Neuronal stem cell (in vitro differentiated cells): ENCODE measurements at regions not wholly inside any gene's neighbourhood (a gene's known extent, or its start where the extent isn't known, plus 50 kb on each side); places are given as distances from the start of the nearest gene placed in this dataset.

Source experiments
- DNase-seq: peaks from one replicate; pipeline ENCODE4 v3.0.0-alpha.2; 2013; ENCODE audit warnings: low spot score
- H2AFZ ChIP-seq: one replicate; pipeline ENCODE4 v1.6.1; 2013; ENCODE audit warnings: mild to moderate bottlenecking, low read length, inconsistent platforms
- H2AK5ac ChIP-seq: 2 replicates; pipeline ENCODE4 v1.6.1; 2013; ENCODE audit warnings: low read depth, mild to moderate bottlenecking, inconsistent platforms, low read length, moderate library complexity, mixed read lengths
- H2BK120ac ChIP-seq: 2 replicates; pipeline ENCODE4 v1.6.1; 2013; ENCODE audit warnings: low read depth, mild to moderate bottlenecking, inconsistent platforms, low read length, moderate library complexity, mixed read lengths
- H2BK12ac ChIP-seq: one replicate; pipeline ENCODE4 v1.6.1; 2013; ENCODE audit warnings: low read length, inconsistent platforms
- H2BK15ac ChIP-seq: 2 replicates; pipeline ENCODE4 v1.6.1; 2013; ENCODE audit warnings: mild to moderate bottlenecking, low read length, inconsistent platforms, mixed read lengths
- H2BK5ac ChIP-seq: one replicate; pipeline ENCODE4 v1.6.1; 2013; ENCODE audit warnings: inconsistent platforms, mild to moderate bottlenecking, low read length, moderate library complexity
- H3K14ac ChIP-seq: one replicate; pipeline ENCODE4 v1.6.1; 2013; ENCODE audit warnings: low read length, inconsistent platforms
- H3K18ac ChIP-seq: 2 replicates; pipeline ENCODE4 v1.6.1; 2013; ENCODE audit warnings: low read length, inconsistent platforms
- H3K23ac ChIP-seq: 2 replicates; pipeline ENCODE4 v1.6.1; 2013; ENCODE audit warnings: low read depth, mild to moderate bottlenecking, mixed read lengths, low read length, inconsistent platforms; ENCODE audit not compliant: poor library complexity
- H3K27ac ChIP-seq: replicated peaks from 3 replicates; pipeline ENCODE4 v1.5.1; 2013; ENCODE audit warnings: low read length, inconsistent platforms
- H3K27me3 ChIP-seq, 3 experiments: 2 replicates each; pipeline ENCODE4 v1.6.1; 2013; ENCODE audit warnings: low read length in 3 of 3, mild to moderate bottlenecking in 2 of 3, inconsistent platforms in 1 of 3, low read depth in 1 of 3, mixed read lengths in 1 of 3, moderate library complexity in 1 of 3; ENCODE audit not compliant: control insufficient read depth in 3 of 3, insufficient read depth in 3 of 3
- H3K36me3 ChIP-seq, 2 donors: replicated peaks in 1 of 2; 2 replicates each; pipeline ENCODE4 v1.6.1; 2013; ENCODE audit warnings: low read length in 2 of 2; ENCODE audit not compliant: control insufficient read depth in 2 of 2, insufficient read depth in 2 of 2
- H3K4ac ChIP-seq: 2 replicates; pipeline ENCODE4 v1.6.1; 2013; ENCODE audit warnings: inconsistent platforms, mild to moderate bottlenecking, low read length, moderate library complexity
- H3K4me1 ChIP-seq, 2 donors: 1 replicate in 1 of 2; 2 replicates in 1 of 2; pipeline ENCODE4 v1.6.1; 2013; ENCODE audit warnings: low read length in 2 of 2, low read depth in 1 of 2; ENCODE audit not compliant: control insufficient read depth in 2 of 2, insufficient read depth in 1 of 2
- H3K4me2 ChIP-seq: one replicate; pipeline ENCODE4 v1.6.1; 2013; ENCODE audit warnings: mild to moderate bottlenecking, low read length, inconsistent platforms; ENCODE audit not compliant: insufficient read depth, poor library complexity, severe bottlenecking
- H3K4me3 ChIP-seq, 2 donors: 2 replicates each; pipeline ENCODE4 v1.5.1; 2013; ENCODE audit warnings: low read length in 2 of 2, mild to moderate bottlenecking in 2 of 2, inconsistent platforms in 1 of 2, moderate library complexity in 1 of 2
- H3K79me1 ChIP-seq: one replicate; pipeline ENCODE4 v1.6.1; 2013; ENCODE audit warnings: low read depth, mild to moderate bottlenecking, inconsistent platforms, low read length, moderate library complexity
- H3K9ac ChIP-seq: one replicate; pipeline ENCODE4 v1.6.1; 2013; ENCODE audit warnings: mild to moderate bottlenecking, low read depth, low read length, inconsistent platforms; ENCODE audit not compliant: poor library complexity
- H3K9me3 ChIP-seq, 2 donors: replicated peaks in 1 of 2; 2 replicates each; pipeline versions ENCODE3 to v1.6.1; 2013; ENCODE audit warnings: low read length in 2 of 2, mild to moderate bottlenecking in 2 of 2, inconsistent platforms in 1 of 2, low read depth in 1 of 2, mixed read lengths in 1 of 2, moderate library complexity in 1 of 2; ENCODE audit not compliant: control insufficient read depth in 2 of 2, insufficient read depth in 1 of 2
- H4K8ac ChIP-seq: one replicate; pipeline ENCODE4 v1.6.1; 2013; ENCODE audit warnings: low read depth, mild to moderate bottlenecking, inconsistent platforms, low read length, moderate library complexity
- H4K91ac ChIP-seq: one replicate; pipeline ENCODE4 v1.6.1; 2013; ENCODE audit warnings: low read length, low read depth, mild to moderate bottlenecking, inconsistent platforms; ENCODE audit not compliant: poor library complexity
- WGBS, 2 donors: extraction: QIAGEN DNeasy Blood & Tissue Kit; methylation state at CpG; one replicate each; pipeline ENCODE4 v1.1.7; 2013; ENCODE audit warnings: missing lambda C conversion rate in 2 of 2, mixed read lengths in 1 of 2; ENCODE audit not compliant: insufficient read length in 2 of 2, insufficient replicate concordance in 1 of 2; ENCODE audit errors: extremely low coverage in 2 of 2; 5-methylcytosine and 5-hydroxymethylcytosine counted together

DNA sequence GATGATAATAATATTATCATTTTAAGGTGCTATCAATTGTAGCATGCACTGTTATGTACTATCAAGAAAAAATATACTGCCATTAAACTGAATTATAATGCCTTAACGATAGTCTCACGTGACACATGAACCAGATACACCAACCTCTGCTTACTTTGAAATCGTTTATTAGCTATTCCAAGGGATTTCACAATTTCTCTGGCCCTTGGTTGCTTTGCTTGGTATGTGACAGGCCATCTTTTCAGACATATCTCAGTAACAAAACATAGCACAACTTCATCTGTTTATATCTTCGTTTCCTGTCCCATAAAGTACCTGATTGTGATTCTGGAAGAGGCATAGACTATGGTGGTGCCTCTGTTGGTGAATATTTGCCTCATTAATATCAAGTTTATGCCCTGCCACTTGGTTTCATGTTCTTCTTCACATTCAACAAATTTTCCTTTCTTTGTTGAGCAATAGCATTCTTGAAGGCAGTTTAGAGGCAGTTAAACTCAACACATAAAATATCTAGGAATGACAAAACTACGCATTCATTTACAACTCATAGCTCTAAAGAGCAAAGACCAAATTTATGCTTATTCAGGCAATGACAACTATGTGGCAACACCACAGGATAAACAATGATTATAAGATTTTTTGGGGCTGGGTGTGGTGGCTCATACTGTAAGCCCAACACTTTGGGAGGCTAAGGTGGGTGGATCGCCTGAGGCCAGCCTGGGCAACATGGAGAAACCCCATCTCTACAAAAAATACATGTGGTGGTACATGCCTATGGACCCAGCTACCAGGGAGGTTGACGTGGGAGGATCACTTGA is 84.3 kb downstream of the MCFD2 start:
- H3K18ac ChIP-seq, result no peak overlapping the region
- no peaks in the 10 kb centered on the region for H3K4me1 ChIP-seq
- H3K27me3 ChIP-seq, result peaks cover 0 to 11% (median 0%) of the 10 kb centered on the region in 3 experiments
- H3K9me3 ChIP-seq, result peaks cover 0 to 4% of the 10 kb centered on the region in 2 donors
- H3K79me1 ChIP-seq, result no peaks in the 10 kb centered on the region
- no peak overlapping the region for H3K27ac ChIP-seq
- H2AFZ ChIP-seq, result no peak overlapping the region
- no peak overlapping the region for H3K23ac ChIP-seq
- no peak overlapping the region for H3K14ac ChIP-seq
- H3K4ac ChIP-seq, result no peak overlapping the region
- H3K4me3 ChIP-seq, result no peak overlapping the region
- no peak overlapping the region for H3K4me2 ChIP-seq
- H4K8ac ChIP-seq, result no peak overlapping the region
- no peak overlapping the region for H2BK12ac ChIP-seq
- no peak overlapping the region for H2BK5ac ChIP-seq
- no peak overlapping the region for H4K91ac ChIP-seq
- no peak overlapping the region for H2BK120ac ChIP-seq
- H2AK5ac ChIP-seq, result no peak overlapping the region
- no peak overlapping the region for H2BK15ac ChIP-seq
- H3K9ac ChIP-seq, result no peak overlapping the region
- H3K36me3 ChIP-seq, result no peaks in the 10 kb centered on the region
- no peak for DNase-seq
- no CpG with 5 or more reads among the region's 7 CpGs for WGBS, 2 donors

DNA sequence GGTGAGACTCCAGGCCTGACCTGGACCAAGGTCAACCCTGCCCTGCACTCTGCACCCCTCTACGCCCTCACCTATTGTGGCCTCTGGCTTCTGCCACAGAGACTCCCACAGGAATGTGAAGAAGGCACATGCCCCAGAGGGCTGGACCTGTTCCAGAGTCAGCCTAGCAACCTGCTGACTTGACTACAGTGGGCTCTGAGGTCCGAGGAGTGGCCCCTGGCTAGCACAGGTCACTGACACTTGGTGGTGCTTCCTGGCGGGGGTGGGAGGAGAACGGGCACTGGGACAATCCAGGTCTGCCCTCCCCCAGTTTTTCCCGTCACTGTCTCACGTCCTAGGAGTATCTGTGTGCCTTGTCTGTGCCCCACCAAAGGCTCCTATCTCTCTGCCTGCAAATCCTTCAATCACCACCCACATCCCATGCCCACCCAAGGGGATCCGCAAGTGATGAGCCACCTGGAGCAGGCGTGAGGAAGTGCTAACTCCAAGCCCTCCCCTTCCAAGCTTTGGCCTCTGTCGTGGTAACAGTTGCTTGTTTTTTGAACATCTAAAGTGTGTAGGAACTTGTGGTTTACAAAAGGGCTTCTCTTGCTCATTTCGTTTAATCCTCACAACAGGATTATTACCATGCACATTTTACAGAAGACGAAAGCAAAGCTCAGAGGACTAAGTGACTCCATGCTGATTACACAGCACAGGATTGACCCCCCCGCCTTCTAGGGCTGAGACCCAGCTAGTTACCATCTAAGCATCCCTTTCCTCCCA is 86.2 kb downstream of the MCFD2 start:
- peaks cover 0 to 4% of the 10 kb centered on the region in 2 donors for H3K9me3 ChIP-seq
- WGBS, 2 donors, result no CpG with 5 or more reads among the region's 12 CpGs
- H2BK120ac ChIP-seq, result no peak overlapping the region
- no peak for DNase-seq
- H3K23ac ChIP-seq, result no peak overlapping the region
- no peak overlapping the region for H2AFZ ChIP-seq
- H3K36me3 ChIP-seq, result no peaks in the 10 kb centered on the region
- H4K91ac ChIP-seq, result no peak overlapping the region
- no peak overlapping the region for H3K27ac ChIP-seq
- no peak overlapping the region for H3K9ac ChIP-seq
- H3K18ac ChIP-seq, result no peak overlapping the region
- no peak overlapping the region for H3K4me2 ChIP-seq
- H2AK5ac ChIP-seq, result no peak overlapping the region
- no peak overlapping the region for H4K8ac ChIP-seq
- no peak overlapping the region for H3K4me3 ChIP-seq
- no peak overlapping the region for H2BK15ac ChIP-seq
- H3K4ac ChIP-seq, result no peak overlapping the region
- no peak overlapping the region for H3K14ac ChIP-seq
- H3K27me3 ChIP-seq, result peaks cover 0 to 6% (median 0%) of the 10 kb centered on the region in 3 experiments
- H3K4me1 ChIP-seq, result no peaks in the 10 kb centered on the region
- H2BK5ac ChIP-seq, result no peak overlapping the region
- H3K79me1 ChIP-seq, result no peaks in the 10 kb centered on the region
- H2BK12ac ChIP-seq, result no peak overlapping the region

- Histone ChIP-seq H2BK5ac (no peak overlapping the region), H3K23ac (no peak overlapping the region), H2BK15ac (no peak overlapping the region), H3K14ac (no peak overlapping the region), H3K4me1 (no peaks in the 10 kb centered on the region), H2AFZ (no peak overlapping the region), H3K79me1 (no peaks in the 10 kb centered on the region), H3K27ac (no peak overlapping the region), H2AK5ac (no peak overlapping the region), H3K4me2 (no peak overlapping the region), H4K91ac (no peak overlapping the region), H2BK12ac (no peak overlapping the region), H3K9ac (no peak overlapping the region), H3K27me3 (peaks cover 0 to 6% (median 0%) of the 10 kb centered on the region in 3 experiments), H3K36me3 (no peaks in the 10 kb centered on the region), H3K4ac (no peak overlapping the region), H4K8ac (no peak overlapping the region), H3K18ac (no peak overlapping the region), H3K4me3 (no peak overlapping the region), H3K9me3 (peaks cover 0 to 4% of the 10 kb centered on the region in 2 donors), H2BK120ac (no peak overlapping the region)
- no CpG with 5 or more reads among the region's 2 CpGs for WGBS, 2 donors
- no peak for DNase-seq
Observed at GRCh38 chr2:46828491-46829230, 86.9 kb downstream of the MCFD2 start.

DNA sequence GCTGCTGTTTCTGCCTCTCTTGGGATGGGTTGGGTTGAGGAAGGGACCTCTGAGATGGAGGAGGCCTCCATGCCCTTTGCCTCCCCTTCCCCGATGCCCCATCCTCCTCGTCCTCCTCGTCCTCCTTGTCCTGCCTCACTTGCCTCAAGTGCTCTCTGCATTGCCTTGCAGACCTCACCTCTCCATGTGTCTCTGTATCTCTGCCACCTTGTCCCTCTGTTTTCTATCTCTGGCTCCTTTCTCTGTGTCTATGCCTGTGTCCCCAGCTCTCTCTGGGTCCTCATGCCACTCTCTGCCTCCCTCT is 87.5 kb downstream of the MCFD2 start:
- Histone ChIP-seq H3K79me1 (no peaks in the 10 kb centered on the region), H2BK120ac (no peak overlapping the region), H4K8ac (no peak overlapping the region), H3K18ac (no peak overlapping the region), H3K9ac (no peak overlapping the region), H3K4me3 (no peak overlapping the region), H3K9me3 (peaks cover 0 to 4% of the 10 kb centered on the region in 2 donors), H4K91ac (no peak overlapping the region), H2BK12ac (no peak overlapping the region), H2AFZ (no peak overlapping the region), H3K14ac (no peak overlapping the region), H2AK5ac (no peak overlapping the region), H3K4me1 (no peaks in the 10 kb centered on the region), H3K23ac (no peak overlapping the region), H3K4me2 (no peak overlapping the region), H2BK5ac (no peak overlapping the region), H3K4ac (no peak overlapping the region), H3K36me3 (no peaks in the 10 kb centered on the region), H3K27me3 (peaks cover 0 to 6% (median 0%) of the 10 kb centered on the region in 3 experiments), H3K27ac (no peak overlapping the region), H2BK15ac (no peak overlapping the region)
- DNase-seq, result no peak
- WGBS, 2 donors, result no CpG with 5 or more reads among the region's 3 CpGs
